HG02885 (cell line): ENCODE measurements at regions not wholly inside any gene's neighbourhood (a gene's known extent, or its start where the extent isn't known, plus 50 kb on each side); places are given as distances from the start of the nearest gene placed in this dataset.

Experiments used
- ATAC-seq: cut with Tn5 transposase; IDR thresholded peaks from one replicate; pipeline ENCODE4 v1.9.1; 2021; ENCODE audit warnings: mild to moderate bottlenecking; ENCODE audit not compliant: unreplicated experiment, poor library complexity

DNA sequence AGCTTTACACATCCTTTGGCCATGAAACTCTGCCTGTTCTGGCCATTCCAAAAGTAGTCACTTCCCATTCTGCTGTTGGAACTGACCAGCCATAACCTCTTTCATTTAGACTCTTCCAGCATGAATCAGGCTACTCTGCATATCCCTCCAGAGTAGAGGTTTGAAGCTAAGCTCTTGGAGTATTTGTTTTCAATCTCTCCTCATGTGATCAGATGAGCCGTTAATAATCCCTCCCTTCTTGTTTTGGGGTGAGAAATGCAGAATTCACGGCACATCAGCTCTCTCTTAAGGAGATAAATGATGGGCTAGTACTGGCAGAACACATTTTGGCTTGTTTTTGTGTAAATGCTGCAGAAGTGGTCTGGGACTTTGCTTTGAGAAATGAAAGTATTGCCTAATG is 519.9 kb downstream of the PCDH17 start:
- no peak for ATAC-seq

DNA sequence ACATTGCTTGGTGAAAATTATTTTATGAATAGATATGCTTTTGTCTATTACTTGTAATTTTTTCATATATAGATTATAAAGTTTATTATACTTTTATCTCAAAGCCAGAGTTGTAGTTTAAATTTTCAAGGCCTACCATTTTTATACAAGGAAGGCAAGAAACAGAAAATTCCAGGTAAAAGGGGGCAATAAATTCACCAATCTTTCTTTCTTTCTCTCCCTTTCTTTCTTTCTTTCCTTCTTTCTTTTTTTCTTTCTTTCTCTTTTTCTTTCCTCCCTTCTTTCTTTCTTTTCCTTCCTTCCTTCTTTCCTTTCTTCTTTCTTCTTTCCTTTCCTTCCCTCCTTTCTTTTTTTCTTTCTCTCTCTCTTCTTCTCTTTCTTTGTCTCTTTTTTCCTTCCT is 529.4 kb downstream of the PCDH17 start:
- no peak for ATAC-seq

DNA sequence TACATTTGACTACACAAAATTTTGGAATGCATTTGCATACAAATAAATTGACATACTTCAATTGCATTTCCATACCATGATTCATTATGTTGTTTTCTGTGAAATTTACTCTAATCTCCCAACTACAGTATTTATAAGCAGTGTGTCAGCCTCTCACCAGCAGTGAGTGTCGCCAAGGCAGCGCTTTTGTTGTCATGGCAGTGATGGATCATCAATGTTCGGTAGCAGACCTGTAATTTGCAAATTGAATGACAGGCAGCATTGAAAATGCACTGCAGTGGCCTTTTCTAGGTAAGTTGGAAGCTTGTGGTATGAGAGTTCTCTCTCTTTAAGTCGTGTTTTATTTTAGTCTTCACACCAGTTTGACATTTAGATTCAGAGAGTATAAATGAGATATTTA is 534.1 kb downstream of the PCDH17 start:
- no peak for ATAC-seq

DNA sequence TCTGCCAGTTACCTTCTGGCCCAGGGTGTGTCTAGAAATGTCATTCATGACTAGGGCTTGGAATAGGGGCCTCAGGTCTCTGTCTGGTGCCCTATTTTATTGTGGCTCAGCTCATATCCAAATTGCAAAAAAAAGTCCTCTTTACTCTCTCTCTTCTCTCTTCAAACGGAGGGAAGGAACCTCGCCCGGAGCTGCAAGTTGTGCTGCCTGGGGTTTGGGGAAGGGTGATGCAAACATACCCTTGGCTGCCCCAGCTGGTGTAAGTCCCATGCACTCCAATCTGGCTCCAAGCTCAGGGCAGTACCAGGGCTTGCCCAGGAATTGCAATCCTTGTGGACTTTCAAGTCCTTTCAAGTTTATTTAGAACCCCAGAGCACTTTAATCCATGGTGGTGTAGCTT is 549.6 kb downstream of the PCDH17 start:
- ATAC-seq: no peak

DNA sequence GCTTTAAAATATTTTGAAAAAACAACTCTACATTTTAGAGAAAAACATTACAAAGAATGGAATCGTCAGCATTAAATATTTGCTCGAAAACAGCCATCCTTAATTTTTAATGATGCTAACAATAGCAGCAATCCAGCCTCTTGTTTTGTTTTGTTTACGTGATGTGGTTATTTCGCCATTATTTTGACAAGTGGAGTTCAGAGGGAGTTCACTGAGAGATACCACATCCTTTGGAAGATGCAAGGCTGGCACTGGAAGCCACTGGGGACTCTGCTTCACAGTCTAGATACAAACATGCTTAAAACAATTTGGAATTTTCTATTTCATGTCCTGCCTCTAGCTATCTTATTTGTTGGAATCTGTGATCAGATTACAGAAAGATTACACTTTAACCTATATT is 556.3 kb downstream of the PCDH17 start:
- ATAC-seq: no peak

DNA sequence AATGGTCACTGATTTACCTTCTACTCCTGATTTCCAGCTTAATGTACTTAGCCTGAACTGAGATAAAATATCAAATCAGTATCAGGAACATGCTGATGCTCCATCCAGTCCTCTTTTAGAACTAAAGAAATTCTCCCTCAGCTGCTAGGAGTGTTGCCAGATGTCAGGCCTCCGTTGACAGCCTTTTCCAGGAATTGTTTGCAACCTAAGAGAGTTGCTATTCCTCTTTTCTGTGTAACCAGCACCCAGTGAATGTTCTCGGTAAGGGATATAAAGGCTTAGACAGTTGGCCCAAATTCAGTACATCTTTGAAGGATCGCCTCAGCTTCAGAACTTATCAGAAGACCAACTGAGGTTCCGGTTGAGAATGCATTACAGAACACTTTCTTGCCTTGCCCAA is 559.0 kb downstream of the PCDH17 start:
- no peak for ATAC-seq

DNA sequence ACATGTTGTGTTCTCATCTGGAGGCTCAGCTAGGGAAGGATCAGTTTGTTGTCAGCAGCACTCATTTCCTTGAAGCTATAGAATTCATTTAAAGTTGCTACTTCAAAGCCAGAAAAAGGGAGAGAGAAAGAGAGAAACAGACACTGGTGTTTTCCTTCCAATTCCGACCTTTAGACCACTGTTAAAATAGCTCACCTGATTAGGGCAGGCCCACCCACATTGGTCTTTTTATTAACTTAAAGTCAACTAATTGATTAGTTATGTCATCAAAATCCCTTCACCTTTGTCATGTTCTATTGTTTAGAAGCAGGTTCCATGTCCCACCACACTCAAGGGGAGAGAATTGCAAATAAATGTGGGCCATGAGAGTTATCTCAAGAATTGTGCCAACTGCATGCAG is 560.2 kb downstream of the PCDH17 start:
- ATAC-seq: no peak

DNA sequence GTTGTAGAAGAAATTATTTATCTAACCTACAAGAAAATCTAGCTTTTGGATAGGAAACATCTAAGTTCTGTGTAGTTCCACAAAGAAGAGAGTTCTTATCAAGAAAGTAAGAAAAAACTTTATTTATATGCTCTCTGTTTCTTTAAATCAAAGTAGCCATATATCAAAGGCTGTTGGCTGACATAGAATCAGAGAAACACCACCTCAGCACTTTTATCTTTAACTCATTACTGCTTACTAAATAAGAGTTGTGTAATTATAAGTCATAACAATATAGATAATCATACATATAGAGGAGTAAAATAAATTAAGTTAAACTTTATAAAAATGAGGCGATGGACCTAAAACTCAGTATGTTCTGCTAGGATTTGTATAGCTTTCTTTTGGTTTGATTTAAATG is 570.6 kb downstream of the PCDH17 start:
- no peak for ATAC-seq

DNA sequence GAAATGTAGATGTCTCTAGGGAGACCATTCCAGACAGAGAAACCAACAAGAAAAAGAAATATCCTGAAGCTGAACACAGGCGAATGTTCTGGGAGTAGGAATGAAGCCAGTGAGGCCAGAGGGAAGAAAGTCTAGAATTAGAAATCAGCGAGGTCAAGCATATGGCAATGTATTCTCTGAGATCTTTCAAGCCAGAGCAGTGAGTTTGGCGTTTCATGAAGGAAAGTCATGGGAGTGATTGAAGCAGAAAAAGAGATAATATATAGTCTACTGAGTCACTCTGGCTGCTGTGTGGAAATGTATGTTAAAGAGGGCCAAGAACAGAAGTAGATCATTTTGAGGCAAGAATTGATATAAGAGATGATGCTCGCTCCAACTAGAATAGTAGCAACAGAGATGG is 576.0 kb downstream of the PCDH17 start:
- no peak for ATAC-seq

DNA sequence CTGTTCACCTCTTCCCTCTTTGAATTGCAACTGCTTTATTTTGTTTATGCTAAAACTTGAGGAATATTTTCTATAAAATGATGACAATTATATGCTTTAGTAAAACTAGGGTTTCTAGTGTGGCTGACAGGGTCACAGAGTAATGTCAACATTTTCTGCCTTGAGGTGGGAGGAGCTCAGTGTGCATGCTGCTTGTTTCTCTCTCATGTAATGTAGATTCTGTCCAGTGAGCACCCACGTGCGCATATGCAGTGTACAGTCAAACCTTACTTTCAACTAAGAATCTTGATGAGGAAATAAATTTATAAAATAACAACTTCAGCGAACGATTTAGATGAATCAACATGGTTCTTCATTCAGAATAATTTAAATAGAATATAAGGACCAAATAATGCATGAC is 603.9 kb downstream of the PCDH17 start:
- ATAC-seq: no peak

DNA sequence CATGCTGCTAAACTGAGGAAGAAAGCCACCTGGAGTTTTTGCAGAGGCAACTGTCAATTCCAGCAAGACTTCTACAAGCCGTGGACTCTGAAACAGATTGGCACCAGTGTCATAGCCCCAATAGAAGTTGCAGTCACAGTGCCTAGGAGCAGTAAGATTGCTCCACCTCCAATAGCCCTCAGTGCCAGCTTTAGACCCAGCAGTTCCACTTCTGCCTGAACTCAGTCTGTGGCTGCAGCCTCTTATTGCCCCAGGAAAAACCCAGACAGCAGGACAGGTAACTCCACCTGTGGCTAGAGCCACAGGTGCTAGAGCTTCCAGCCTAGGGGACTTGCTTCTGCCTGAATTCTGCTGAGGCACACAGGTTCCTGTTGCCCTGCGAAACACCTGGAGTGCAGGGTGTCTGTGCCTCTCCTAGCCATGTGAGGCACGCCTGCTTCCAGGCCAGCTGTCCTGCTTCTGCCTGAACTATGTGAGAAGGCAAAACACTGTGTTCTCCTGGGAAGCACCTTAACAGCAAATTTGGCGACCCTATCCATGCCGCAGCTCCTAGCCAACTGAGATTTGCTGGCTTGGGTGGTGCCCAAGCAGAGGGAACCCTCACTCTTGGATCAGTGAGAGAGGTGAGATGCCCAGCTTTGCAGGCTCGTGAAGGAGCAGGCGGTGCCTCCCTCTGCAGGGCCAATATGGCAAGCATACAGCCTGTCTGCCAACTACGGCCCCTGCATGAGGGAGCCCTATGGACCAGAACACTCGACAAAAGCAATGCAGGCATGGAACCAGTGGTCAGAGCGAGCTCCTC is 607.6 kb downstream of the PCDH17 start:
- no peak for ATAC-seq

DNA sequence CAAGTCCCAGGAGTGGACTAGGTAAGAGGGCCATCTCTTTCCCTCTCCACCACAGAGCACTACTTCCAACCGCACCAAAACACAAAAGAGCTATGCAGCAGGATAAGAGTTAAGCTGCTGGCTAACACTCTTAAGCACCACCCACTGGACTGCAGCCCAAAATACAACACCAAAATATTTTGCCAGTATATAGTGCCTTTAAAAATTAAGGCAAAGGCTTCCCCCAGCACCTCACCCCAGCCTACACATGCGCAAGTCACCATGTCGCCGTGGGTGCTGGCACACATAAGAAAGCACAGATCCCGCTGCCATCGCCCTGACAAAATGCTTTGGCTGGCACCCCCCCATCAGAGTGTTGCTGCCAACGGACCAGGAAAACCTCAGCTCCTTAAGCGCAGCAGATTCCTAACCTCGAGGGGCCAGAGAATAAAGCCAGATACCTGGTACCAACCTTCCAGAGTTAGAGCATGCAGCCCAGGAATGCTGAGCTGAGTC is 608.3 kb downstream of the PCDH17 start:
- no peak for ATAC-seq

DNA sequence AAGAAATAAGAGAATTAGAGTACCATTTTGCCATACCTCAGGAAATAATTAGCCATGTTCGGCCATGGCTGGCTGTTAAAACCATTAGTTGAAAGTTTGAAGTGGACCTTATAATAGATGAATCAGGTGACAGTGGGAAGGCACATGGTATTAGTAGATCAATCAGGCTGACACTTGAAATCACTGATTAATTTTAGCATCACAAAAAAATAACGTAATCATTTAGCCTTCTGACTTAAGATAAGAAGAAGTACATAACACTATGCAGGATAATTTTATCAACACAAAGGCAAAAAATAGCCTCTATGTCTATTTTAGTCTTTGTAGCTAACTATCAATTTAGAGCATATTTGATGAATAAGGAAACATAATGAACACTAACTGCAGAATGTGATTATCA is 615.5 kb downstream of the PCDH17 start:
- no peak for ATAC-seq

DNA sequence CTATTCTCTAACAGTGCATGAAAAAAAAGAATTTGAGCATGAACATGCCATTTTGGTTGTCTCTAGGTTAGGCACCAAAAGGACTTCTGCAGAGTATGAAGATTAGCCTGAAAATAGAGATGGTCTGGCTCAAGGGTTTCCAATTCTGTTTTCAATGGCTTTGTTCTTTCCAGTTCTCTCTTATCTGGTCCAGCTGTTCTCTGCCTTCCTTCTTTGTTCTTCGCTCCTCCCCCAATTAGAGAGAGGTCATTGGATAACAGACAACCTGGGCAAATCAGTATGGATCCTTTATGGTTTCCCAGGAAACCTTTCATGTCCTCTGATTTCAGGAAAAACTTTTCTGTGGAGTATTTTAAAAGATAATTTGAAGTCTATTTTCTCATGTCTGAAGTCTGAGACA is 623.4 kb downstream of the PCDH17 start:
- ATAC-seq: no peak

DNA sequence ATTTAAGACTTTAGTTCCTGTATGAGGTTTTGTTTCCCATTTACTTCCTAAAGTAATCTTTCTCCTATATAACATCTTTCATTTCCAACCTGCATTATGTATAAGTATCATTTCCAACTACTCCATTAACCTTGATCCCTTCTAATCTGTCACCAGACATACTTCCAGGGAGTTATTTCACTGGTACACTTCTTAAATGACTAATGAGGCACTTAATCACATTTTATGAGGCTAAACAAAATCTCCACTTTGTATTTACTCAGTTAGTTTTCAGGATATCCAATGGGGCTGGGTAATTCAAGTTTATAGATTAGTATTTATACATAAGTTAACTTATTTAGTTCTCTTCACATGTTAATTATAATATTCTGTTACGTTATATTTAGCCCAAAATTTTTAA is 634.7 kb downstream of the PCDH17 start:
- ATAC-seq: no peak

DNA sequence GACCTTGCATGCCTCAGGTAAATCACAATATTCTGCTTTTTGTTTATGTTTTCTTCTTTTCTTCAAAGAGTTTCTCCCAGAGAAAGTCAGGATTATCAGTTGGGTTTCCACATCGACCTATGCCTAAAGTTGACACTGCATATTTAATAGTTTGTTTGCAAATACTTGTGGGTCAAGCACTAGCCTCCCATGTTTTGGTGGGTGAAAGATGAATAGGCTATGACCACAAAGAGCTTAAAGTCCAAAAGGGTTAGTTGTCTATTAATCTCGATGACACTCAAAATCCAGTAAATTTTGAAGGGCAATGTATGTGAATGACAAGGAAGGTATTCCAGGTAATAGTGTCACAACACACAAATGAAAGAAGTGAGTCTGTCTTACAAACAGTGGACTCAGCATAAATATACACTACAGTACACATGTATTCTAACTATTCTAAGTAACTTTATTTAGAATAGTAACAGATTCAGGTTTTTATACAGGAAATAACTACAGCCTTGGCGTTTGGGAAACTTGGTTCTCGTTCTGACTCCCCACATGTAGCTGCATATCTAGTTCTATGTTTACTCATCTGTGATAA is 667.1 kb downstream of the PCDH17 start:
- ATAC-seq: no peak

DNA sequence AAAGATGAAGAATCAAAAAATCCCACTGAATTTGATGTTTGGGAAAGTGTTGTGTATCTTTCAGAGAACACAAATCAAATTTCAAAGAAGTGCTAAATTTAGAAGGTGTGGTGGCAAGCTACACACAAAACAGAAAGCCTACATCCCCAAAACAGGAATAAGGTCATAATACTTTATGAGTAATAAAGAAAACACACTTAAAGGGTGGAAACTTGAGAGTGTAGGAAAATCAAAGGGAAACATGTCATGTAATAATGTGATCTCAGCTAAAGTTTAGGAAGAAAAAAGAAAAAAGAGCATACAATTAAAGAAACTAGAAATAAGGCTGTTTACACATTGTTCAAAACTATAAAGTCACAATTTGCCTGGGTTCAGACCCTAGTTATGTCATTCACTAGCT is 668.7 kb downstream of the PCDH17 start:
- ATAC-seq: no peak

DNA sequence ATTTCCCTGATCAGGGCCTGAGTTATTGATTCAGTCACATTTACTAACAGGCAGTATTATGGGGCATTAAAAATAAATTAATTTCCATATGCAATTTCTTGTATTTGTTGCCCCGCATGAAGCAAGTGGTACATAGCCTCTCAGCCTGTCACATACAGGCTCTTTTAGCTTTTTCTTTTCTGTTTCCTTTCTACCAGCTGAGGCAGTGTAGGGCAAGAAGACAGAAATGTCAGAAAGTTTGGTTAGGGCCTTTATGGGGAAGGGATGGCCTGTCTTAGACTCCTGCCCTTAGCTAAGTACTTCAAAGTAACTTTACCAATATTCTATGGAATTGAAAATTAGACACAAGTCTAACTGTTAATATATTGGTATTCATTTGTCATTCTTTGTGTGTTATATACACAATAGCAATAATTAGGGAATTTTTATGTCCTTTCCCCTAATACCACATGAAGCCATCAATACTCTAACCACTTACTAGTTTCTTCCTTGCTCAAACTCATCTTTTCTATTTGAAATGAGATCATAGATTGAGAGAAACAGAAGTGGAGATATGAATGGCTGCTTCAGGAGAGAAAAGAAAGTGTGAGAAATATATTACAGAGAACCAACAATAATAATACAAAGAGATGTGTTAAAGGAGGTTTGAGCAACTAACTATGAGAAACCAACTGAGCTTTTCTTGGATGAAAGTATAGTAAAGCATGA is 669.6 kb downstream of the PCDH17 start:
- no peak for ATAC-seq

DNA sequence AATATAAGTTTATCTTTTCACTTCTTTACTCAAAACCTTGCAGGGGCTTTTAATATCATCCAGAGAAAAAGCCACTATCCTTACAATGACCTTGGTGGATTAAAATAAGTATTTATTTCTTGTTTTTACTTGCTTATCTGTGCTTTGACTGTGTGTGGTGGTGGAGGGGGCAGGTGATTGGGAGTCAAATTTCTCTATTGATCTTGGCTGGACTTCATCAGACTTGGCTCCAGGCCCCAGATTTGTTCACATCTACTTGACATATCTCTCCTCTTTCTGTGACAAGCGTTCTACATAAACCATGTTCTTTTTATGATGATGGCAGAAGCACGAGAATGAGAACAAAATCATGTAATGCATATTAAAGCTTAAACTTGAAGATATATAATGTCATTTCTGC is 670.8 kb downstream of the PCDH17 start:
- no peak for ATAC-seq

DNA sequence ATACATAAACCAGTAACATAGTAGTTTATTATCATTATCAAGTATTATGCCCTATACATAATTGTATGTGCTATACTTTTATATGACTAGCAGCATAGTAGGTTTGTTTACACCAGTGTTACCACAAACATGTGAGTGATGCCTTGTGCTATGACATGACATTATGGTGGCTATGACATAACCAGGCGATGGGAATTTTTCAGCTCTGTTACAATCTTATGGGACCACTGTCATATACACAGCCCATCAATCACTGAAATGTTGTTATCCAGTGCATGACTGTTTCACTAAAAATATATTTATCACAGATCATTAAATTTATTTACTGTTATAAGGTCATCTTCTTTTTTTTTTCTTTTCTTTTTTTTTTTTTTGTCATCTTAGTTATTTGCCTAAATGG is 674.5 kb downstream of the PCDH17 start:
- no peak for ATAC-seq

DNA sequence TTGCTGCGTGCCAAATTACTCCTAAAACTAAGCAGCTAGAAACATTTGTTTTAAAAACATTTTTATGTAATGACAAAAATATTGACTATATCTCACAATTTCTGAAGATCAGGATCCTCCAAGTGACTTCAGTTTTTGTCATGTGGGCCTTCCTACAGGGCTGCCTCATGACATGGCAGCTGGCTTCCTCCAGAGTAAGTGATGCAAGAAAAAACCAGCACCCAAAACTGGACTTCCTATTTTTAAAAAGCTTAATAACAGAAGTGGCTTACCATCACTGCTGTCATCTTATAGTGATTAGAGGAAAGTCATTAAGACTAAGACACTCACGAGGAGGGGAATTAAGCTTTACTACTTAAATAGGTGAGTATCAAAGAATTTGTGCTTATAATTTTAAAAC is 681.7 kb downstream of the PCDH17 start:
- no peak for ATAC-seq
